ENCODE measurements at regions not wholly inside any gene's neighbourhood (a gene's known extent, or its start where the extent isn't known, plus 50 kb on each side); places are given as distances from the start of the nearest gene placed in this dataset.

DNA sequence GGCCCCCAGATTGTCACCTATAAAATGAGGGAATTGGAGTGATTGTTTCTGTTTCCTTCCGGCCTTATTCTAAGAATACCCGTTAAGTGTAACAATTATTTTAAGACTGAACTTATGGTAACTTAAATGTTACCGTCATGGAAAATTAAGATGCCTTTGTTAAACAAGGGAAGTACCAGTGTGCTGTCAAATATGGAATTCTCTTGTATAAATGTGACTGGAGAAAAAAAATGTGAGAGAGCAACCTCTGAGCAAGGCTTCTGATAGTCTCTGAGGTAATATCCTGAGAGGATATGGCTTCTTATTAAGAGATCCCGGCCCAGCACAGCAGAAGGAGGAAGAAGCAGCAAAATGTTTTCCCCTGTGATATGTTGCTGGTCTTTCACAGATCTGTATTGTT, 480.7 kb upstream of the ADAMTS9 start:
- no peaks in the 10 kb centered on the region for H3K27me3 ChIP-seq
- no peak for DNase-seq
- 70 to 83% methylated on average over 4 of the region's 4 CpGs for WGBS, 2 donors
- no peak overlapping the region for H3K4me3 ChIP-seq (replicated peaks in 1 of 3)
- H3K9me3 ChIP-seq: no peaks in the 10 kb centered on the region
- peaks cover 9 to 20% of the 10 kb centered on the region in 2 donors for H3K4me1 ChIP-seq
- intact Hi-C loops (cut with DNase I): no loop called here
- TF ChIP-seq, protein P1, sequence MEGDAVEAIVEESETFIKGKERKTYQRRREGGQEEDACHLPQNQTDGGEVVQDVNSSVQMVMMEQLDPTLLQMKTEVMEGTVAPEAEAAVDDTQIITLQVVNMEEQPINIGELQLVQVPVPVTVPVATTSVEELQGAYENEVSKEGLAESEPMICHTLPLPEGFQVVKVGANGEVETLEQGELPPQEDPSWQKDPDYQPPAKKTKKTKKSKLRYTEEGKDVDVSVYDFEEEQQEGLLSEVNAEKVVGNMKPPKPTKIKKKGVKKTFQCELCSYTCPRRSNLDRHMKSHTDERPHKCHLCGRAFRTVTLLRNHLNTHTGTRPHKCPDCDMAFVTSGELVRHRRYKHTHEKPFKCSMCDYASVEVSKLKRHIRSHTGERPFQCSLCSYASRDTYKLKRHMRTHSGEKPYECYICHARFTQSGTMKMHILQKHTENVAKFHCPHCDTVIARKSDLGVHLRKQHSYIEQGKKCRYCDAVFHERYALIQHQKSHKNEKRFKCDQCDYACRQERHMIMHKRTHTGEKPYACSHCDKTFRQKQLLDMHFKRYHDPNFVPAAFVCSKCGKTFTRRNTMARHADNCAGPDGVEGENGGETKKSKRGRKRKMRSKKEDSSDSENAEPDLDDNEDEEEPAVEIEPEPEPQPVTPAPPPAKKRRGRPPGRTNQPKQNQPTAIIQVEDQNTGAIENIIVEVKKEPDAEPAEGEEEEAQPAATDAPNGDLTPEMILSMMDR (IDR thresholded peaks at IDR 0.05): no peak
- no peak for TF ChIP-seq POLR2A (IDR thresholded peaks at IDR 0.05)
- no peaks in the 10 kb centered on the region for H3K36me3 ChIP-seq
- H3K27ac ChIP-seq: no peak overlapping the region

DNA sequence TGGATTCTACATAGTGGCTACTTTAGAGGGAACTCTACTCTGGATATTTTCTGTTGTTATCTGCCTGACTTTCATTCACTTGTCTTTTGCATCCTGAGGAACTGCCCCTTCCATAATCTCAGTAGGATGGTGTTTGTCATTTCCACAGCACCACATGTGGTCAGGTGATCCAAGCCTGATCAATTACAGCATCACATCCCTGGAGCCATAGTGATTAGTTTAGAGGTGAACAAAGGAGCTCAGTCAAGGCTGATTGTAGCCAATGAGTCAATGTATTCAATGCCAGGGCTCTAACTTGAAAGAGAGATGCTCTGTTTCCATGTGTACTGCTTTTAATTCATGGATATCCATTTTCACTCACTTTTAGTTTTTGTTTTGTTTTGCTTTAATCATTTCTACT, 478.7 kb upstream of the ADAMTS9 start:
- Histone ChIP-seq H3K4me3 (replicated peaks in 1 of 3) (no peak overlapping the region), H3K36me3 (no peaks in the 10 kb centered on the region), H3K27ac (no peak overlapping the region), H3K27me3 (no peaks in the 10 kb centered on the region), H3K4me1 (peaks cover 9 to 20% of the 10 kb centered on the region in 2 donors), H3K9me3 (no peaks in the 10 kb centered on the region)
- DNase-seq: no peak
- TF ChIP-seq, protein P1 (IDR thresholded peaks at IDR 0.05): no peak
- no peak for TF ChIP-seq POLR2A (IDR thresholded peaks at IDR 0.05)
- intact Hi-C loops (cut with DNase I): no loop called here

DNA sequence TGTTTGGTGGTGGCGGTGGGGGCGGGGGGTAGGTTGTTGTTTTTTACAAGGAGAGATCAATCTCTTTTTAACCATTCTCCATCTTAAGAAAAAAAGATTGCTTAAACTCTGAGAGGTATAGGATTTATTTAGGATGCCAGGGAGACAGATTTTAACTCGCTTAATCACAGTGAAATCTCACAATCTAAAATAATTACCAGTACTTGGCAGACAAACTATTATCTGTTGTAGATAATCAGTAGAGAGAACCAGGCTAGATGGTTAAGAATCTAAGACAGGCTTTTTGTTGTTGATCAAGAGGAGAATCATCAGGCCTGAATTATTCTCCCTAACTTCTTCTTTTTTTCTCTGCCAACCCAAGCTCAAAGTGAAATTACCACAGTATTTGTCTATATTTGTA, 470.2 kb upstream of the ADAMTS9 start:
- DNase-seq: no peak
- no peaks in the 10 kb centered on the region for H3K4me1 ChIP-seq
- H3K27me3 ChIP-seq: no peaks in the 10 kb centered on the region
- TF ChIP-seq, protein P1 (IDR thresholded peaks at IDR 0.05): no peak
- no peak for TF ChIP-seq POLR2A (IDR thresholded peaks at IDR 0.05)
- H3K36me3 ChIP-seq: no peaks in the 10 kb centered on the region
- 86 to 89% methylated on average over 3 of the region's 3 CpGs for WGBS, 2 donors
- H3K9me3 ChIP-seq: no peaks in the 10 kb centered on the region
- H3K4me3 ChIP-seq (replicated peaks in 1 of 3): no peak overlapping the region
- intact Hi-C loops (cut with DNase I): no loop called here
- H3K27ac ChIP-seq: no peak overlapping the region

DNA sequence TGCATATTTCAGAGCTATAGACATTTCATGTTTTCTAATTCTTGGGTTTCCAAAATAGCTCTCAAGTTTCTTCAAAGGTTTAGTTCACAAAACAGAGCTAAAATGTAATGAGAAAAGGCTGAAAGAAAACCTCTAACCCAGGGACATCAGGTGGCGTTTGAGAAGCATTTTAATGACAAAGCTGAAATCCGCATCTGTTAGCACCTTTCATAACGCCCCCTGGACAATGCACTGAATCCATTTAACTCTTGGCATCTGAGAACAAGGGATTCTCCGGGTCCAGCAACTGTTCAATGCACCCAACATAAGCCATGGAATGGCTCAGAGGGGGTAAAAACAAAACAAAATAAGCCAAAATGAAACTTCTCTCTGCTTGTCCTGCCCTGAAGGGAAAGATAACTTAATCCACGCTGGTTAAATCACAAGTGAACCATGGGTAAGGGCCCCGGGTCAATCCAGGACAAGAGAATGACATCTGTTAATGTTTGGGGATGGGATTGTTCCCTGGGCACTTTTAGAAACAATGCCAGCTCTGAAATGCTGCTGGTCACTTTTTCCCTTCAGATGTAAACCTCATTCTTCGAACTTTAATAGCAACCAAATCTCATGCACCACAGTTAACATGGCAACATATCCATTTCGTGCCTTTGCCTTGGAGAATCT, 466.2 kb upstream of the ADAMTS9 start:
- intact Hi-C loops (cut with DNase I): no loop called here
- H3K27ac ChIP-seq: no peak overlapping the region
- no peaks in the 10 kb centered on the region for H3K36me3 ChIP-seq
- H3K4me3 ChIP-seq (replicated peaks in 1 of 3): no peak overlapping the region
- no peak for TF ChIP-seq POLR2A (IDR thresholded peaks at IDR 0.05)
- TF ChIP-seq, protein P1 (IDR thresholded peaks at IDR 0.05): no peak
- H3K27me3 ChIP-seq: no peaks in the 10 kb centered on the region
- no peaks in the 10 kb centered on the region for H3K4me1 ChIP-seq
- no peak for DNase-seq
- WGBS, 2 donors: 79 to 81% methylated on average over 8 of the region's 8 CpGs
- no peaks in the 10 kb centered on the region for H3K9me3 ChIP-seq

DNA sequence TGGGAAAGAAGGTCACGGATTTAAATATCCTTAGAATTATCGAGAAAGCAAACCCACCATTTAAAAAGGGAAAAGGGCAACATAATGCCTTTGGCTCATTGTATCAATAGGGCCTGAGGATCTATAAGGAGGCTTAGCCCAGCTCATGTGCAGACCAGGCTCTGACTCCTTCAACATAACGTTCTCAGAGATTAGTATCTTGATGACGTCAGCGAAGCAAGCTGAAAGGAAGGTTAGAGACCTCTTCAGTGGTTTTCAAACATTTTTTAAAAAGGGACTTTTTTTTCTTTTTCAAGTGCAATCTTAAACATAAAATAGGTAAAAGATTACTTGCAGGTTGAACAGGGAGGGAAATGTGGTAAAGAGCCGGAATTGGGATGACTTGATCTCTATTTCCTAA, 463.9 kb upstream of the ADAMTS9 start:
- intact Hi-C loops (cut with DNase I): no loop called here
- 61 to 86% methylated on average over 6 of the region's 6 CpGs for WGBS, 2 donors
- Histone ChIP-seq H3K9me3 (no peaks in the 10 kb centered on the region), H3K27ac (no peak overlapping the region), H3K36me3 (no peaks in the 10 kb centered on the region), H3K4me3 (replicated peaks in 1 of 3) (no peak overlapping the region), H3K4me1 (no peaks in the 10 kb centered on the region), H3K27me3 (no peaks in the 10 kb centered on the region)
- TF ChIP-seq, protein P1 (IDR thresholded peaks at IDR 0.05): no peak
- TF ChIP-seq POLR2A (IDR thresholded peaks at IDR 0.05): no peak
- no peak for DNase-seq

All from thyroid gland (tissue), 4 donors.